Smooth muscle cell (in vitro differentiated cells): ENCODE measurements at regions not wholly inside any gene's neighbourhood (a gene's known extent, or its start where the extent isn't known, plus 50 kb on each side); places are given as distances from the start of the nearest gene placed in this dataset.

ENCODE experiments used
- DNase-seq: peaks from one replicate; lab custom pipeline; 2025; ENCODE audit not compliant: unreplicated experiment; lab: John Stamatoyannopoulos, UW
- H2AFZ ChIP-seq: fragments of 200-600 bp; sonication (generic); 2 replicates; pipeline ENCODE4 v1.6.0; 2016; ENCODE audit warnings: antibody characterized with exemption, low read depth, mild to moderate bottlenecking
- H3F3A ChIP-seq: fragments of 200-600 bp; sonication (generic); 2 replicates; pipeline ENCODE4 v1.6.0; 2017; ENCODE audit warnings: antibody characterized with exemption, low read depth
- H3K27ac ChIP-seq: fragments of 200-600 bp; sonication (generic); 2 replicates; pipeline ENCODE4 v1.5.1; 2016; ENCODE audit warnings: low read depth, mild to moderate bottlenecking
- H3K27me3 ChIP-seq: fragments of 200-600 bp; sonication (generic); 2 replicates; pipeline ENCODE4 v1.6.1; 2016; ENCODE audit warnings: low read depth, mild to moderate bottlenecking
- H3K36me3 ChIP-seq: fragments of 200-600 bp; sonication (generic); 2 replicates; pipeline ENCODE4 v1.5.1; 2016; ENCODE audit warnings: low read depth
- H3K4me1 ChIP-seq: fragments of 200-600 bp; sonication (generic); 2 replicates; pipeline ENCODE4 v1.5.1; 2016; ENCODE audit warnings: low read depth
- H3K4me2 ChIP-seq: fragments of 200-600 bp; sonication (generic); 2 replicates; pipeline ENCODE4 v1.6.0; 2016; ENCODE audit warnings: mild to moderate bottlenecking
- H3K4me3 ChIP-seq: fragments of 200-600 bp; sonication (generic); 2 replicates; pipeline ENCODE4 v1.5.1; 2016; ENCODE audit warnings: mild to moderate bottlenecking
- H3K79me2 ChIP-seq: fragments of 200-600 bp; sonication (generic); 2 replicates; pipeline ENCODE4 v1.6.0; 2016; ENCODE audit warnings: low read depth, mild to moderate bottlenecking
- H3K9ac ChIP-seq: fragments of 200-600 bp; sonication (generic); 2 replicates; pipeline ENCODE4 v1.6.0; 2016; ENCODE audit warnings: low read depth
- H3K9me3 ChIP-seq: fragments of 200-600 bp; sonication (generic); replicated peaks from 2 replicates; pipeline ENCODE4 v1.5.1; 2016; ENCODE audit warnings: low read depth
- H4K20me1 ChIP-seq: fragments of 200-600 bp; sonication (generic); 2 replicates; pipeline ENCODE4 v1.6.0; 2016; ENCODE audit warnings: low read depth
- CTCF ChIP-seq: fragments of 200-600 bp; sonication (generic); IDR thresholded peaks from 2 replicates; pipeline ENCODE4 v1.5.1; 2017; ENCODE audit warnings: borderline replicate concordance, mild to moderate bottlenecking, antibody characterized with exemption; ENCODE audit not compliant: insufficient read depth, poor library complexity, severe bottlenecking
- WGBS: methylation state at CpG from one replicate; pipeline ENCODE4 v1.1.7; 2016; ENCODE audit warnings: low lambda C conversion rate; 5-methylcytosine and 5-hydroxymethylcytosine counted together

GRCh38 chr2:2793925-2794560 is 463.0 kb upstream of the MYT1L start:
- H3K4me1 ChIP-seq: no peaks in the 10 kb centered on the region
- H3K4me3 ChIP-seq: no peak overlapping the region
- no peak for DNase-seq
- H3K27me3 ChIP-seq: no peaks in the 10 kb centered on the region
- no peak overlapping the region for H3K9ac ChIP-seq
- H2AFZ ChIP-seq: no peak overlapping the region
- no peaks in the 10 kb centered on the region for H3K9me3 ChIP-seq
- H3F3A ChIP-seq: no peaks in the 10 kb centered on the region
- 77% methylated on average over 11 of the region's 11 CpGs for WGBS
- no peaks in the 10 kb centered on the region for H4K20me1 ChIP-seq
- no peak overlapping the region for H3K27ac ChIP-seq
- H3K79me2 ChIP-seq: no peaks in the 10 kb centered on the region
- H3K36me3 ChIP-seq: no peaks in the 10 kb centered on the region
- H3K4me2 ChIP-seq: no peak overlapping the region
- TF ChIP-seq CTCF: no peak

- H3K9me3 ChIP-seq: no peaks in the 10 kb centered on the region
- H3K9ac ChIP-seq: no peak overlapping the region
- no peak overlapping the region for H3K27ac ChIP-seq
- no peaks in the 10 kb centered on the region for H3K79me2 ChIP-seq
- H3K27me3 ChIP-seq: no peaks in the 10 kb centered on the region
- H2AFZ ChIP-seq: no peak overlapping the region
- no peak overlapping the region for H3K4me2 ChIP-seq
- 94% methylated on average over 17 of the region's 17 CpGs for WGBS
- H4K20me1 ChIP-seq: no peaks in the 10 kb centered on the region
- H3K4me3 ChIP-seq: no peak overlapping the region
- H3F3A ChIP-seq: no peaks in the 10 kb centered on the region
- no peaks in the 10 kb centered on the region for H3K36me3 ChIP-seq
- DNase-seq: no peak
- TF ChIP-seq CTCF: no peak
- peaks cover 2% of the 10 kb centered on the region for H3K4me1 ChIP-seq
These were observed 462.4 kb upstream of the MYT1L start for GRCh38 chr2:2793514-2793913.

- WGBS: 94% methylated on average over 15 of the region's 15 CpGs
- Histone ChIP-seq H3K27ac (no peak overlapping the region), H3F3A (no peaks in the 10 kb centered on the region), H3K4me1 (peaks cover 8% of the 10 kb centered on the region), H3K4me3 (no peak overlapping the region), H3K27me3 (no peaks in the 10 kb centered on the region), H3K79me2 (no peaks in the 10 kb centered on the region), H3K4me2 (no peak overlapping the region), H2AFZ (no peak overlapping the region), H4K20me1 (no peaks in the 10 kb centered on the region), H3K36me3 (no peaks in the 10 kb centered on the region), H3K9me3 (no peaks in the 10 kb centered on the region), H3K9ac (no peak overlapping the region)
- DNase-seq: no peak
- no peak for TF ChIP-seq CTCF
These were observed 460.5 kb upstream of the MYT1L start for GRCh38 chr2:2791606-2792005.

- Histone ChIP-seq H3K9me3 (no peaks in the 10 kb centered on the region), H3K4me3 (no peak overlapping the region)
These were observed 460.0 kb upstream of the MYT1L start for GRCh38 chr2:2791031-2791430.

More at GRCh38 chr2:2791031-2791430, 460.0 kb upstream of the MYT1L start:
- H3K27me3 ChIP-seq: no peaks in the 10 kb centered on the region
- WGBS: 83% methylated on average over 11 of the region's 11 CpGs
- H3K9ac ChIP-seq: no peak overlapping the region
- H3K27ac ChIP-seq: no peak overlapping the region
- H4K20me1 ChIP-seq: no peaks in the 10 kb centered on the region
- no peaks in the 10 kb centered on the region for H3F3A ChIP-seq
- no peaks in the 10 kb centered on the region for H3K36me3 ChIP-seq
- no peaks in the 10 kb centered on the region for H3K79me2 ChIP-seq
- no peak for DNase-seq
- H3K4me1 ChIP-seq: peaks cover 8% of the 10 kb centered on the region
- no peak overlapping the region for H3K4me2 ChIP-seq
- H2AFZ ChIP-seq: no peak overlapping the region
- TF ChIP-seq CTCF: no peak
